ENCODE measurements at regions not wholly inside any gene's neighbourhood (a gene's known extent, or its start where the extent isn't known, plus 50 kb on each side); places are given as distances from the start of the nearest gene placed in this dataset.

DNA sequence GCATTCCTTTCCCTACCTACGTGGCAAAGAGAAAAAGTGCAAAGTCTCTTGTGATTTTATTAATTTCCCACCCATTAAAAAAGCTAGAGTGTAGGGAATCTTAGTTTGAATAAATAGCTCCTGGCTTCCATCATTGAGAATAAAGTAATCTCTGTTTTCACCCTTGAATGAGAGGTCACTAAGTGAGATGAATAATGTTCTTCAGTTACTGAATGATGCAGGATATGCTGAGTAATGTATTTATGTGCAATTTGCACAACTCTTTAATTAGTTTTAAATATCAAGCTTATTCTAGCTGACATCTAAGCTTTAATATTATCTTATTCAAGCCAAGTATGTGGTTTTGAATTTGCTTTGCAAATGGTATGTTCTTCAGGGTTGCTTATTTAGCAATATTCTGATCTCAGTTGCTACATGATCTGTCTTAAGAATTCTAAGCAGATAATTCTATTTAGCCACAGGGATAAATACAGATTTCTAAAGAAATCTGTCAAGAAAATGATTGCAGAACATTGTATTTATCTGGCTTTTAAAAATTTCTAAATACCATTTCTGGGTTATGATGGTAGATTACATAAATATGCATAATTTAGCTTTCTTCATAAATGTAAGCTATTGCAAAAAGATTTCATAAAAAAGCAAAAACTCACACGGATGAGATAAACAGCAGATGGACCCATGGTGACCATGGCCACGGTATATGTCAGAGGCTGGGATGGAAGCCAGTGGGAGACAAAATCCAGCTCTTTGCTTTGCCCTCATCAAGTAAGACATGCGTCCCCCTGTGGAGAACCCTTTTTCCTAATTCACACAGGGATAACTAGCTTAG lies 141.0 kb downstream of the MACC1 start:
- no peak for TF ChIP-seq EZH2 (IDR thresholded peaks at IDR 0.05)
- peak; percentile 65; the same call in 1 of the 2 replicates for TF ChIP-seq POLR2AphosphoS5 (IDR thresholded peaks at IDR 0.05; ENCODE audit: borderline replicate concordance, low read depth, low read length)
- TF ChIP-seq FOXP2 (optimal IDR thresholded peaks at IDR 0.05; ENCODE audit: control extremely low read depth, extremely low read length, insufficient read depth), result no peak
